Breast epithelium (tissue), 3 donors: ENCODE measurements at regions not wholly inside any gene's neighbourhood (a gene's known extent, or its start where the extent isn't known, plus 50 kb on each side); places are given as distances from the start of the nearest gene placed in this dataset.

Source experiments
- POLR2A ChIP-seq: fragments of 450-650 bp; IDR thresholded peaks from one replicate; pipeline ENCODE4 v1.6.1; 2016; ENCODE audit warnings: antibody characterized with exemption, mild to moderate bottlenecking, moderate library complexity
- TF ChIP-seq, protein P1 (sequence below), 3 donors: fragments of 450-650 bp; IDR thresholded peaks; one replicate each; pipeline ENCODE4 v1.5.1; 2016 to 2017; ENCODE audit warnings: antibody characterized with exemption in 3 of 3, mild to moderate bottlenecking in 3 of 3, moderate library complexity in 3 of 3

DNA sequence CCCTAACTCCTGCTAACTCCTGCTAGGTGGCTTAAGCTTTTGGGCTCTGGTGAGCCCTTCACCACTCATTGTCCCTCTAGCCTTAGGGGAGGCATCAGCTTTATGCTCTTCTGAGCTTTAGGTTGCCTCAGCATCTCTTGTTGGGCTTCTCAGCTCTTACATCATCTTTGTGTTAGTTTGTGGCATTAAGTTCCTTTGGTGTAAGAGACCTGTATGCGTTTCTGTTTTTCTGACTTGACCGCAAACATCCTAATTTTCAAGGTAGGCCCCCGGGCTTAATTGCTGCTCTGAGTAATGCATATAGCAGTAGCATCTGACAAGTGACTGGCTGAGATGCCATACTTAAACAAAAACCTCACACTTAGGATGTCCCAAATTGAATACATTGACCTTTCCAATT lies 287.8 kb upstream of the TUT7 start:
- TF ChIP-seq, protein P1, sequence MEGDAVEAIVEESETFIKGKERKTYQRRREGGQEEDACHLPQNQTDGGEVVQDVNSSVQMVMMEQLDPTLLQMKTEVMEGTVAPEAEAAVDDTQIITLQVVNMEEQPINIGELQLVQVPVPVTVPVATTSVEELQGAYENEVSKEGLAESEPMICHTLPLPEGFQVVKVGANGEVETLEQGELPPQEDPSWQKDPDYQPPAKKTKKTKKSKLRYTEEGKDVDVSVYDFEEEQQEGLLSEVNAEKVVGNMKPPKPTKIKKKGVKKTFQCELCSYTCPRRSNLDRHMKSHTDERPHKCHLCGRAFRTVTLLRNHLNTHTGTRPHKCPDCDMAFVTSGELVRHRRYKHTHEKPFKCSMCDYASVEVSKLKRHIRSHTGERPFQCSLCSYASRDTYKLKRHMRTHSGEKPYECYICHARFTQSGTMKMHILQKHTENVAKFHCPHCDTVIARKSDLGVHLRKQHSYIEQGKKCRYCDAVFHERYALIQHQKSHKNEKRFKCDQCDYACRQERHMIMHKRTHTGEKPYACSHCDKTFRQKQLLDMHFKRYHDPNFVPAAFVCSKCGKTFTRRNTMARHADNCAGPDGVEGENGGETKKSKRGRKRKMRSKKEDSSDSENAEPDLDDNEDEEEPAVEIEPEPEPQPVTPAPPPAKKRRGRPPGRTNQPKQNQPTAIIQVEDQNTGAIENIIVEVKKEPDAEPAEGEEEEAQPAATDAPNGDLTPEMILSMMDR (IDR thresholded peaks at IDR 0.05), result no peak
- TF ChIP-seq POLR2A, result no peak
